SU-DHL-6 (cell line): ENCODE measurements at regions not wholly inside any gene's neighbourhood (a gene's known extent, or its start where the extent isn't known, plus 50 kb on each side); places are given as distances from the start of the nearest gene placed in this dataset.
"Not testable (repeated sequence)": the region's sequence is repeated elsewhere in the genome, so short reads cannot be mapped to it uniquely, and the experiment has no call there.

Experiments
- H2AFZ ChIP-seq: fragments of 200-600 bp; sonication (generic); 2 replicates; pipeline ENCODE4 v1.6.1; 2014; ENCODE audit warnings: low read depth, mild to moderate bottlenecking, moderate library complexity, mixed read lengths, antibody characterized with exemption, low read length; ENCODE audit not compliant: severe bottlenecking
- H3F3A ChIP-seq: fragments of 200-600 bp; shearing (Covaris generic); 2 replicates; pipeline ENCODE4 v1.6.0; 2016; ENCODE audit warnings: antibody characterized with exemption, mild to moderate bottlenecking; ENCODE audit not compliant: insufficient read depth
- H3K27ac ChIP-seq: fragments of 200-600 bp; sonication (generic); 2 replicates; pipeline ENCODE4 v1.5.1; 2016; ENCODE audit warnings: low read depth, mild to moderate bottlenecking, low read length, moderate library complexity, mixed read lengths
- H3K27me3 ChIP-seq: fragments of 200-600 bp; sonication (generic), shearing (Covaris generic); 2 replicates; pipeline ENCODE4 v1.6.0; 2014; ENCODE audit warnings: mild to moderate bottlenecking, low read length
- H3K36me3 ChIP-seq: fragments of 200-600 bp; sonication (generic); 2 replicates; pipeline ENCODE4 v1.6.1; 2014; ENCODE audit warnings: mild to moderate bottlenecking, low read length, mixed read lengths
- H3K4me2 ChIP-seq: fragments of 300-600, 200-600 bp; shearing (Covaris generic), sonication (generic); 2 replicates; pipeline ENCODE4 v1.6.0; 2014; ENCODE audit warnings: low read length, low read depth, mild to moderate bottlenecking; ENCODE audit not compliant: poor library complexity, severe bottlenecking
- H3K4me3 ChIP-seq: fragments of 200-600 bp; sonication (generic); 2 replicates; pipeline ENCODE4 v1.5.1; 2014; ENCODE audit warnings: antibody characterized with exemption, low read length, mild to moderate bottlenecking, mixed read lengths; ENCODE audit not compliant: insufficient read depth, poor library complexity, severe bottlenecking
- H3K79me2 ChIP-seq: fragments of 200-600 bp; sonication (generic); 2 replicates; pipeline ENCODE4 v1.6.1; 2014; ENCODE audit warnings: mild to moderate bottlenecking, low read length, moderate library complexity; ENCODE audit not compliant: insufficient read depth
- H3K9ac ChIP-seq: fragments of 200-600 bp; sonication (generic); 2 replicates; pipeline ENCODE4 v1.7.0; 2014; ENCODE audit warnings: mild to moderate bottlenecking, low read length
- H3K9me2 ChIP-seq: fragments of 200-600 bp; sonication (generic); replicated peaks from 2 replicates; pipeline ENCODE4 v1.6.1; 2014; ENCODE audit warnings: low read length; ENCODE audit not compliant: insufficient read depth
- H3K9me3 ChIP-seq: fragments of 200-600 bp; sonication (generic); 2 replicates; pipeline ENCODE4 v1.6.1; 2014; ENCODE audit warnings: low read length, mixed read lengths; ENCODE audit not compliant: insufficient read depth
- H4K20me1 ChIP-seq: fragments of 200-600 bp; sonication (generic); 2 replicates; pipeline ENCODE4 v1.6.1; 2014; ENCODE audit warnings: low read depth, mild to moderate bottlenecking, antibody characterized with exemption, low read length, moderate library complexity, mixed read lengths
- EZH2phosphoT487 ChIP-seq: fragments of 200-600 bp; sonication (generic), shearing (Covaris generic); conservative IDR thresholded peaks from 2 replicates; pipeline ENCODE4 v1.6.1; 2018; ENCODE audit warnings: mild to moderate bottlenecking, antibody characterized with exemption, low read length, moderate library complexity, mixed read lengths
- TF ChIP-seq, protein P1 (sequence below): fragments of 200-600 bp; sonication (generic); IDR thresholded peaks from one replicate; pipeline ENCODE4 v1.5.1; 2017; ENCODE audit warnings: antibody characterized with exemption, mild to moderate bottlenecking, low read length, moderate library complexity; ENCODE audit not compliant: insufficient read depth, poor library complexity, severe bottlenecking

DNA sequence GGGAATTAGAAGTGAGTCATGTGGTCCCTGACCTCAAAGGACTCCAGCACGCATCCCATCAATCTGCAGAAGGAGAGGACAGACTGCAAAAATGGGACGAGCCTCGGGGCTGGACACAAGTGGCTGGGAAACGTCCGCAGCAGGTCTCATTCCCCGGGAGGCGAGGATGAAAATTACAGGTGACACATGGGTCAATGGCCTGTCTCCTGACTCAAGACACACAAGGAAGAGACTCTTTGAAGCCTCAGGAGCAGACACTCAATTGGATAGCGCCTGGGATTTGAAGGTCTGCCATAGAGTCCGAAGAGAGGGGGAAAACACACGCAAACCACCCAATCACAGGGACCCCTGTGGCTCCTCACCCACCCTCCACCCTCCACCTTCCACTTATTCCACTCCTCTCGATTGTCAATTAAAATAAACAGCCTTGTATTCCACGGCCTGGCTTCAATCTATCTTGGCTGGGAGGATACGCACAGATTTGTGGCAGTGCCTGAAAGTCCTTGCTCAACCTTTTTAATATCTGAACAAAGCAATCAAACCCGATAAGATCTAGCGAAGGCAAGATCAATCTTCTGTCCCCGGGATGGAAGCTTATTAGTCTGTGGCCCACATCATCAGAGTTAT is 101.8 kb upstream of the CADM1 start:
- no peaks in the 10 kb centered on the region for H3K79me2 ChIP-seq
- TF ChIP-seq EZH2phosphoT487, result no peak
- TF ChIP-seq, protein P1, sequence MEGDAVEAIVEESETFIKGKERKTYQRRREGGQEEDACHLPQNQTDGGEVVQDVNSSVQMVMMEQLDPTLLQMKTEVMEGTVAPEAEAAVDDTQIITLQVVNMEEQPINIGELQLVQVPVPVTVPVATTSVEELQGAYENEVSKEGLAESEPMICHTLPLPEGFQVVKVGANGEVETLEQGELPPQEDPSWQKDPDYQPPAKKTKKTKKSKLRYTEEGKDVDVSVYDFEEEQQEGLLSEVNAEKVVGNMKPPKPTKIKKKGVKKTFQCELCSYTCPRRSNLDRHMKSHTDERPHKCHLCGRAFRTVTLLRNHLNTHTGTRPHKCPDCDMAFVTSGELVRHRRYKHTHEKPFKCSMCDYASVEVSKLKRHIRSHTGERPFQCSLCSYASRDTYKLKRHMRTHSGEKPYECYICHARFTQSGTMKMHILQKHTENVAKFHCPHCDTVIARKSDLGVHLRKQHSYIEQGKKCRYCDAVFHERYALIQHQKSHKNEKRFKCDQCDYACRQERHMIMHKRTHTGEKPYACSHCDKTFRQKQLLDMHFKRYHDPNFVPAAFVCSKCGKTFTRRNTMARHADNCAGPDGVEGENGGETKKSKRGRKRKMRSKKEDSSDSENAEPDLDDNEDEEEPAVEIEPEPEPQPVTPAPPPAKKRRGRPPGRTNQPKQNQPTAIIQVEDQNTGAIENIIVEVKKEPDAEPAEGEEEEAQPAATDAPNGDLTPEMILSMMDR, result no peak
- no peaks in the 10 kb centered on the region for H3F3A ChIP-seq
- H3K9me3 ChIP-seq, result no peaks in the 10 kb centered on the region
- no peaks in the 10 kb centered on the region for H3K36me3 ChIP-seq
- H3K27ac ChIP-seq, result no peak overlapping the region
- no peak overlapping the region for H3K4me3 ChIP-seq
- no peak overlapping the region for H2AFZ ChIP-seq
- H3K4me2 ChIP-seq, result no peak overlapping the region
- no peak overlapping the region for H3K9ac ChIP-seq
- no peaks in the 10 kb centered on the region for H4K20me1 ChIP-seq
- H3K27me3 ChIP-seq, result no peaks in the 10 kb centered on the region
- no peaks in the 10 kb centered on the region for H3K9me2 ChIP-seq

DNA sequence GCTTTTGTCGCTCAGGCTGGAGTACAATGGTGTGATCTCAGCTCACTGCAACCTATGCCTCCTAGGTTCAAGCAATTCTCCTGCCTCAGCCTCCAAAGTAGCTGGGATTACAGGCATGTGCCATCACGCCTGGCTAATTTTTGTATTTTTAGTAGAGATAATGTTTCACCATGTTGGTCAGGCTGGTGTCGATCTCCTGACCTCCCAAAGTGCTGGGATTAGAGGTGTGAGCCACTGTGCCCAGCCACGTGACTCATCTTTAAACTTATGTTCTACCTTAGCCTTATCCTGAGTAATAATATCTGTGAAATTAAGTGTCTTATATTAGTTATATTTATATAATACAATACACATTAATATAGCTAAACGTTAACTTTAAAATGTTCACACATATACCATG is 101.2 kb upstream of the CADM1 start:
- H3K27me3 ChIP-seq, H3K79me2 ChIP-seq, H4K20me1 ChIP-seq, H3K4me3 ChIP-seq, H3K9ac ChIP-seq, H3K9me3 ChIP-seq, H3K36me3 ChIP-seq, H3K4me2 ChIP-seq, H3K27ac ChIP-seq, H2AFZ ChIP-seq, H3K9me2 ChIP-seq, H3F3A ChIP-seq: not testable (repeated sequence)

DNA sequence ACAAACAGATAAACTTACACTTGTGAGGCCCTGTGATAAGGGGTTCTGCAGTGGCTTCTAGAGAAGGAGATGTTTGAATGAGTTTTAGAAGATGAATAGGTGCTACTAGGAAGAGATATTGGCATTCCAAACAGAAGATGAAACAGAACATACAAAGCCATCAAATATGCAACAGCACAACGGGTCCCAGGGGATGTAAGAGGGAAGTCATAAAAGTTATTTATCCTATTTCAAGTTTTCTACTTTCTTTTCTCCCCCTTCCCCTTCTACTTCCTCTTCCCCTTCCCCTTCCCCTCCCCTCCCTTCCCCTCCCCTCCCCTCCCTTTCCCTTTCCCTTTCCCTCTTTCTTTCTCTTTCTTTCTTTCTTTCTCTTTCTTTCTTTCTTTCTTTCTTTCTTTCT is 94.9 kb upstream of the CADM1 start:
- Histone ChIP-seq H3F3A (no peaks in the 10 kb centered on the region), H3K9me2 (no peaks in the 10 kb centered on the region), H3K9ac (no peak overlapping the region), H3K27me3 (no peaks in the 10 kb centered on the region), H2AFZ (no peak overlapping the region), H3K9me3 (no peaks in the 10 kb centered on the region), H3K36me3 (no peaks in the 10 kb centered on the region), H3K79me2 (no peaks in the 10 kb centered on the region), H4K20me1 (no peaks in the 10 kb centered on the region), H3K4me2 (no peak overlapping the region), H3K4me3 (no peak overlapping the region), H3K27ac (no peak overlapping the region)
- TF ChIP-seq, protein P1, result no peak

DNA sequence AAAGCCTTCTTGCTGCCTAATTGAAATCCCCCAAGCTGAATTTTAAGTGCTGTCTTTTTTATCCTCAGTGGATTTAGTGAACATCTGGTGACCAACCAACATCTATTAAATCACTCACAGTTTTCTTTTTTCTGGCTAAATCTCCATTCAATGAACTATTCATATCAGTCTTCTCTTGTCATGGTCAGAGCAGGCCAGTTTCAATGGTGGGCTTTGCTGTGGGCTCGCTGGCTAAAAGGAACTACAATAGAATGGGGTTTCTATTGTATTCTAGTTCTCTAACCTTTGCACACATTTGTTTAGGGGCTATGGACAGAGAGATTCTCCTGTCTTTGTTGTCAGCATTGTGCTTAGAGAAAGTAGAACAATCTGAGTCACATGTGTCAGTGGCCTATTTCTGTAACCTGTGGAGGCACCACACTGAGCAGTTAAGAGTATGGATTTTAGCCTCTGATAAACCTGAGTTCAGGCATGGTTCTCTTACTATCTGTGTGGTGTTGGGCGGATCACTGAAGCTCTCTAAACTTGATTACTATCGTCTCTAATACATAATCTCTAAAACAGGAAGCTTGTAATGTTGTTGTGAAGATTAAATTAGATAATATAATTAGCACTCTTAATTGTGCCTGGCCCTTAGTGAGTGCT is 94.2 kb upstream of the CADM1 start:
- Histone ChIP-seq H3K79me2 (no peaks in the 10 kb centered on the region), H3K27me3 (no peaks in the 10 kb centered on the region), H3K9me2 (no peaks in the 10 kb centered on the region), H2AFZ (no peak overlapping the region), H3K27ac (no peak overlapping the region), H3F3A (no peaks in the 10 kb centered on the region), H3K36me3 (no peaks in the 10 kb centered on the region), H3K9me3 (no peaks in the 10 kb centered on the region), H3K4me3 (no peak overlapping the region), H3K9ac (no peak overlapping the region), H4K20me1 (no peaks in the 10 kb centered on the region), H3K4me2 (no peak overlapping the region)
- TF ChIP-seq, protein P1, result no peak
- no peak for TF ChIP-seq EZH2phosphoT487
